ENCODE measurements at regions not wholly inside any gene's neighbourhood (a gene's known extent, or its start where the extent isn't known, plus 50 kb on each side); places are given as distances from the start of the nearest gene placed in this dataset.

- no peaks in the 10 kb centered on the region for H3K36me3 Mint-ChIP-seq (ENCODE audit: low read depth)
- H3K4me1 Mint-ChIP-seq (ENCODE audit: low read depth): no peaks in the 10 kb centered on the region
- H3K4me3 Mint-ChIP-seq: no peak overlapping the region
- no peak overlapping the region for H3K27ac Mint-ChIP-seq
- H3K27me3 Mint-ChIP-seq: peaks cover under 1% of the 10 kb centered on the region
- peaks cover 2% of the 10 kb centered on the region for H3K9me3 Mint-ChIP-seq
Observed at GRCh38 chr14:38309522-38310277, 53.8 kb upstream of the CLEC14A start.

Measured in stimulated activated naive CD8-positive, alpha-beta T cell treated with anti-CD3 and anti-CD28 coated beads, Interleukin-15, Interleukin-2, amounts not matched to agents 100 ng/mL and 50 ng/mL, for 24 hours (primary cell).